Smooth muscle cell (in vitro differentiated cells): ENCODE measurements at regions not wholly inside any gene's neighbourhood (a gene's known extent, or its start where the extent isn't known, plus 50 kb on each side); places are given as distances from the start of the nearest gene placed in this dataset.
A peak's percentile ranks its signal among the peaks of the same experiment; 100 is the strongest.

Experiments used
- DNase-seq: peaks from one replicate; lab custom pipeline; 2025; ENCODE audit not compliant: unreplicated experiment; lab: John Stamatoyannopoulos, UW
- H2AFZ ChIP-seq: fragments of 200-600 bp; sonication (generic); 2 replicates; pipeline ENCODE4 v1.6.0; 2016; ENCODE audit warnings: antibody characterized with exemption, low read depth, mild to moderate bottlenecking
- H3F3A ChIP-seq: fragments of 200-600 bp; sonication (generic); 2 replicates; pipeline ENCODE4 v1.6.0; 2017; ENCODE audit warnings: antibody characterized with exemption, low read depth
- H3K27ac ChIP-seq: fragments of 200-600 bp; sonication (generic); 2 replicates; pipeline ENCODE4 v1.5.1; 2016; ENCODE audit warnings: low read depth, mild to moderate bottlenecking
- H3K27me3 ChIP-seq: fragments of 200-600 bp; sonication (generic); 2 replicates; pipeline ENCODE4 v1.6.1; 2016; ENCODE audit warnings: low read depth, mild to moderate bottlenecking
- H3K36me3 ChIP-seq: fragments of 200-600 bp; sonication (generic); 2 replicates; pipeline ENCODE4 v1.5.1; 2016; ENCODE audit warnings: low read depth
- H3K4me1 ChIP-seq: fragments of 200-600 bp; sonication (generic); 2 replicates; pipeline ENCODE4 v1.5.1; 2016; ENCODE audit warnings: low read depth
- H3K4me2 ChIP-seq: fragments of 200-600 bp; sonication (generic); 2 replicates; pipeline ENCODE4 v1.6.0; 2016; ENCODE audit warnings: mild to moderate bottlenecking
- H3K4me3 ChIP-seq: fragments of 200-600 bp; sonication (generic); 2 replicates; pipeline ENCODE4 v1.5.1; 2016; ENCODE audit warnings: mild to moderate bottlenecking
- H3K79me2 ChIP-seq: fragments of 200-600 bp; sonication (generic); 2 replicates; pipeline ENCODE4 v1.6.0; 2016; ENCODE audit warnings: low read depth, mild to moderate bottlenecking
- H3K9ac ChIP-seq: fragments of 200-600 bp; sonication (generic); 2 replicates; pipeline ENCODE4 v1.6.0; 2016; ENCODE audit warnings: low read depth
- H3K9me3 ChIP-seq: fragments of 200-600 bp; sonication (generic); replicated peaks from 2 replicates; pipeline ENCODE4 v1.5.1; 2016; ENCODE audit warnings: low read depth
- H4K20me1 ChIP-seq: fragments of 200-600 bp; sonication (generic); 2 replicates; pipeline ENCODE4 v1.6.0; 2016; ENCODE audit warnings: low read depth
- CTCF ChIP-seq: fragments of 200-600 bp; sonication (generic); IDR thresholded peaks from 2 replicates; pipeline ENCODE4 v1.5.1; 2017; ENCODE audit warnings: borderline replicate concordance, mild to moderate bottlenecking, antibody characterized with exemption; ENCODE audit not compliant: insufficient read depth, poor library complexity, severe bottlenecking
- WGBS: methylation state at CpG from one replicate; pipeline ENCODE4 v1.1.7; 2016; ENCODE audit warnings: low lambda C conversion rate; 5-methylcytosine and 5-hydroxymethylcytosine counted together

GRCh38 chr2:111697560-111697959, 186.4 kb downstream of the ANAPC1 start:
- H4K20me1 ChIP-seq, result no peaks in the 10 kb centered on the region
- no peaks in the 10 kb centered on the region for H3F3A ChIP-seq
- DNase-seq, result no peak
- no peak for TF ChIP-seq CTCF
- H3K36me3 ChIP-seq, result no peaks in the 10 kb centered on the region
- H3K9ac ChIP-seq, result no peak overlapping the region
- no peak overlapping the region for H3K4me3 ChIP-seq
- H3K27me3 ChIP-seq, result no peaks in the 10 kb centered on the region
- H3K4me2 ChIP-seq, result no peak overlapping the region
- H3K4me1 ChIP-seq, result peaks cover 10% of the 10 kb centered on the region
- no peak overlapping the region for H3K27ac ChIP-seq
- H3K79me2 ChIP-seq, result no peaks in the 10 kb centered on the region
- WGBS, result 95% methylated on average over 8 of the region's 8 CpGs
- no peaks in the 10 kb centered on the region for H3K9me3 ChIP-seq
- H2AFZ ChIP-seq, result no peak overlapping the region

DNA sequence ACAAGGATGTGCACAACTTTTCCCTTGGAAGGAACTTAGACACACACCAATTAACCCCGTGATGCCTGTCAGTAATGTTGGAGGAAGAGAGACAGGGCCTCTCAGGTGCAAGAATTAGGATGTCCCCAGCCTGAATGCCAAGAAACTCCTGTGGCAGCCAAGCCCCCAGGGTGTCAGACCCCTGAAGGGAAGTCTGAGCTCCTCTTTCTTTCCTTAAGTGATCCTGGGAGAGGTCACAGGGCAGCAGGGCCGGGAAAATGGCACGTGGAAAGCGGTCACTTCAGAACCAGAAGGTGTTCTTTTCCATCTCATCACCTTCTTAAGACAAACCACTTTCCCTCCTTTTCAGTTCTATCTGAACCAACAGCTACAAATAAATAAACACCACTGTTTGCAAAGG, 185.9 kb downstream of the ANAPC1 start:
- Histone ChIP-seq H3K36me3 (no peaks in the 10 kb centered on the region), H3F3A (no peaks in the 10 kb centered on the region), H3K9me3 (no peaks in the 10 kb centered on the region), H4K20me1 (no peaks in the 10 kb centered on the region), H3K4me1 (peaks cover 10% of the 10 kb centered on the region), H3K4me3 (no peak overlapping the region), H3K27me3 (no peaks in the 10 kb centered on the region), H3K4me2 (peak overlapping the region; percentile 80), H3K79me2 (no peaks in the 10 kb centered on the region), H3K27ac (peak overlapping the region; percentile 85), H2AFZ (no peak overlapping the region), H3K9ac (peak overlapping the region; percentile 22)
- DNase-seq, result no peak
- 89% methylated on average over 4 of the region's 4 CpGs for WGBS
- TF ChIP-seq CTCF, result no peak

DNA sequence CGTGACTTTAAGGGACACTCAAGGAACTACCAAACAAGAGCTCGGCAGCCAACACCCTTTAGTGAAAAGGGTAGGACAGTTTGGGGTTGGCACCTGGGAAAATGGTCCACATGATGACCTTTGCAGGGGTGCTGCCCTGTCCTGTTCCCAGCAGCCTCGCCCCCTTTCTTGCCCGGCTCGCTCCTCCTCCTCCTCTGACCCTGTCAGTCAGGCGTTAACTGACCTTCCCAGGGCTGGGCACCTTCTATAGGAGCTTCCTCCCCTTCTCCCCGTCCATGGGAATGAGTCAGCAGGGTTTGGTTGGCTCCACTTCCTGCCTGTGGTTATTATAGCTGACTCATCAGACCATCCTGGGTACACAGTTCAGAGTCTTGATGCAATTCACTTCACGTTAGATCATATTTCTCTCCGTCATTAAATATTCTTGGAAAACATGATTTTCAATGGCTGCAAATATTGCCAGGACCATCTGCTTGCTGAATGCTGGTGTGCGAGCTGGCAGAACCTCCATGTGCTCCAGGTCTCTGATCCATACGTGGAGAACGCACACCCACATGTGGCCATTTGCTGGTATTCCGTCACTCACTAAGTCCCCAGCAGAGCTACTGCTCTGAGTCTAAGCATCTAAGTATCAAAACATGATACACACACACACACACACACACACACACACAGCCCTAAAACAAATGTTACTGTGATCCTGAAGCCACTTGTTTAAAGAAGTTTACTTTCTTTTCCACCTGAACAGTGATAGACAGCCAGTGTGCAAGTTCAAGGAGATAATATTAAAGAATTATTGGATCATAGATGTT, 185.0 kb downstream of the ANAPC1 start:
- Histone ChIP-seq H3K4me1 (peaks cover 17% of the 10 kb centered on the region), H3K27ac (peak overlapping the region; percentile 85), H3F3A (no peaks in the 10 kb centered on the region), H3K4me2 (peak overlapping the region; percentile 80), H4K20me1 (no peaks in the 10 kb centered on the region), H3K9me3 (no peaks in the 10 kb centered on the region), H2AFZ (no peak overlapping the region), H3K79me2 (no peaks in the 10 kb centered on the region), H3K27me3 (no peaks in the 10 kb centered on the region), H3K9ac (peak overlapping the region; percentile 53), H3K4me3 (no peak overlapping the region), H3K36me3 (no peaks in the 10 kb centered on the region)
- DNase-seq, result peak; percentile 34
- peak; percentile 23 for TF ChIP-seq CTCF
- 27% methylated on average over 13 of the region's 13 CpGs for WGBS

DNA sequence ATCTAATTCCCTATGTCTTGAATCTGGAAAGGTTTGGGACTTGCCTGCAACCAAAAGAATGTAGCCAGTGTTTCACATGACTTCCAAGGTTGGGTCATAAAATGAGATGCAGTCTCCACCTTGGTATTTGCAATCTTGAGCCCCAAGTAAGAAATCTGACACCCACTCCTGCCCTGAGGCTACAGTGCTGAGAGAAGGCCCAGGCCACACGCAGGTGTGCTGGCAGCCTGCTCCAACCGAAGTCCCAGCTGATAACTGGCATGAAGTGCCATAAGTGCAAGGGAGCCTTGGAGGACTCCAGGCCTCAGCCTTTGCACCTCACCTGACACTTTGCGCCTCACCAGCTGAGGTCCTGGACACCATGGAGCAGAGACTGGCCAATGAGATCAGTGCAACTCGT, 182.7 kb downstream of the ANAPC1 start:
- H3K9me3 ChIP-seq, result no peaks in the 10 kb centered on the region
- no peaks in the 10 kb centered on the region for H3K27me3 ChIP-seq
- no peak overlapping the region for H2AFZ ChIP-seq
- no peak overlapping the region for H3K27ac ChIP-seq
- peaks cover 36% of the 10 kb centered on the region for H3K4me1 ChIP-seq
- no peaks in the 10 kb centered on the region for H3K36me3 ChIP-seq
- H3K9ac ChIP-seq, result no peak overlapping the region
- H3K4me2 ChIP-seq, result no peak overlapping the region
- TF ChIP-seq CTCF, result no peak
- peaks cover 9% of the 10 kb centered on the region for H3F3A ChIP-seq
- H3K4me3 ChIP-seq, result no peak overlapping the region
- H3K79me2 ChIP-seq, result no peaks in the 10 kb centered on the region
- DNase-seq, result no peak
- no peaks in the 10 kb centered on the region for H4K20me1 ChIP-seq
- 84% methylated on average over 4 of the region's 4 CpGs for WGBS
